Astrocyte (in vitro differentiated cells and primary cell): ENCODE measurements at regions not wholly inside any gene's neighbourhood (a gene's known extent, or its start where the extent isn't known, plus 50 kb on each side); places are given as distances from the start of the nearest gene placed in this dataset.
A peak's percentile ranks its signal among the peaks of the same experiment; 100 is the strongest.

Experiments
- DNase-seq: peaks from one replicate; pipeline ENCODE4 v3.0.0-alpha.2; 2010; ENCODE audit warnings: low read depth
- FAIRE-seq: peaks from 2 replicates; lab custom pipeline; 2011; peaks lifted over from hg19 to GRCh38; lab: Jason Lieb, UNC
- H2AFZ ChIP-seq: 2 replicates; pipeline ENCODE4 v1.6.0; 2012; ENCODE audit warnings: low read depth, low read length, inconsistent platforms
- H3K27ac ChIP-seq: 2 replicates; pipeline ENCODE4 v1.5.1; 2011; ENCODE audit warnings: low read depth, low read length, inconsistent platforms
- H3K27me3 ChIP-seq: 2 replicates; pipeline ENCODE4 v1.6.0; 2011; ENCODE audit warnings: low read length, inconsistent platforms; ENCODE audit not compliant: insufficient read depth
- H3K36me3 ChIP-seq: 2 replicates; pipeline ENCODE4 v1.5.1; 2011; ENCODE audit warnings: low read length, inconsistent platforms; ENCODE audit not compliant: insufficient read depth
- H3K4me1 ChIP-seq: 2 replicates; pipeline ENCODE4 v1.5.1; 2011; ENCODE audit warnings: low read length, inconsistent platforms; ENCODE audit not compliant: insufficient read depth
- H3K4me2 ChIP-seq: 2 replicates; pipeline ENCODE4 v1.6.0; 2012; ENCODE audit warnings: low read length, inconsistent platforms
- H3K4me3 ChIP-seq: 2 replicates; pipeline ENCODE4 v1.5.1; 2011; ENCODE audit warnings: low read depth, mild to moderate bottlenecking, low read length, inconsistent platforms; ENCODE audit not compliant: insufficient read depth
- H3K79me2 ChIP-seq: 2 replicates; pipeline ENCODE4 v1.6.0; 2012; ENCODE audit warnings: mild to moderate bottlenecking, low read length, inconsistent platforms; ENCODE audit not compliant: insufficient read depth
- H3K9ac ChIP-seq: 2 replicates; pipeline ENCODE4 v1.6.0; 2012; ENCODE audit warnings: mild to moderate bottlenecking, low read length, inconsistent platforms
- H3K9me3 ChIP-seq: 2 replicates; pipeline ENCODE4 v1.5.1; 2012; ENCODE audit warnings: low read depth, mild to moderate bottlenecking, low read length, inconsistent platforms; ENCODE audit not compliant: insufficient read depth
- H4K20me1 ChIP-seq: 2 replicates; pipeline ENCODE4 v1.6.0; 2012; ENCODE audit warnings: low read length, inconsistent platforms; ENCODE audit not compliant: insufficient read depth
- H3K27ac Mint-ChIP-seq: one replicate; pipeline ENCODE4 v1.8.0; 2021; ENCODE audit warnings: mild to moderate bottlenecking, mixed read lengths; ENCODE audit not compliant: unreplicated experiment
- H3K27me3 Mint-ChIP-seq: one replicate; pipeline ENCODE4 v1.8.0; 2021; ENCODE audit warnings: low read depth, mixed read lengths; ENCODE audit not compliant: unreplicated experiment
- H3K36me3 Mint-ChIP-seq: one replicate; pipeline ENCODE4 v1.8.0; 2021; ENCODE audit warnings: low read depth, mixed read lengths; ENCODE audit not compliant: unreplicated experiment
- H3K4me1 Mint-ChIP-seq: one replicate; pipeline ENCODE4 v1.8.0; 2021; ENCODE audit warnings: low read depth, mixed read lengths; ENCODE audit not compliant: unreplicated experiment
- H3K4me3 Mint-ChIP-seq: one replicate; pipeline ENCODE4 v1.8.0; 2021; ENCODE audit warnings: mild to moderate bottlenecking, moderate library complexity, mixed read lengths; ENCODE audit not compliant: unreplicated experiment
- H3K9me3 Mint-ChIP-seq: one replicate; pipeline ENCODE4 v1.8.0; 2021; ENCODE audit warnings: mild to moderate bottlenecking, mixed read lengths; ENCODE audit not compliant: unreplicated experiment
- CTCF ChIP-seq: IDR thresholded peaks from 2 replicates; pipeline ENCODE4 v1.5.1; 2011; ENCODE audit warnings: low read depth, mild to moderate bottlenecking, inconsistent platforms, low read length, moderate library complexity; ENCODE audit not compliant: insufficient read depth
- EZH2 ChIP-seq: IDR thresholded peaks from 2 replicates; pipeline ENCODE4 v1.6.1; 2012; ENCODE audit warnings: mild to moderate bottlenecking, low read length, inconsistent platforms; ENCODE audit not compliant: insufficient read depth

- H3K4me1 ChIP-seq, result peaks cover 69% of the 10 kb centered on the region
- no peak overlapping the region for H3K27ac Mint-ChIP-seq
- DNase-seq (peak; percentile 53), FAIRE-seq (no peak)
- H3K79me2 ChIP-seq, result peaks cover 34% of the 10 kb centered on the region
- TF ChIP-seq EZH2 (no peak), CTCF (no peak)
- no peak overlapping the region for H3K4me3 ChIP-seq
- H3K9me3 Mint-ChIP-seq, result no peaks in the 10 kb centered on the region
- no peaks in the 10 kb centered on the region for H3K27me3 ChIP-seq
- peaks cover 40% of the 10 kb centered on the region for H3K4me1 Mint-ChIP-seq
- peaks cover 19% of the 10 kb centered on the region for H3K36me3 Mint-ChIP-seq
- peak overlapping the region; percentile 96 for H3K27ac ChIP-seq
- no peak overlapping the region for H2AFZ ChIP-seq
- peak overlapping the region; percentile 80 for H3K4me2 ChIP-seq
- peaks cover 4% of the 10 kb centered on the region for H3K36me3 ChIP-seq
- peak overlapping the region; percentile 72 for H3K9ac ChIP-seq
- no peaks in the 10 kb centered on the region for H3K9me3 ChIP-seq
- peaks cover 63% of the 10 kb centered on the region for H4K20me1 ChIP-seq
- H3K4me3 Mint-ChIP-seq, result no peak overlapping the region
- no peaks in the 10 kb centered on the region for H3K27me3 Mint-ChIP-seq
These were observed 97.9 kb downstream of the RFLNA start for GRCh38 chr12:124392667-124393413.

GRCh38 chr12:124392271-124392666 is 97.4 kb downstream of the RFLNA start:
- Mint-ChIP-seq H3K27ac (peak overlapping the region; percentile 72), H3K9me3 (no peaks in the 10 kb centered on the region), H3K36me3 (peaks cover 19% of the 10 kb centered on the region), H3K27me3 (no peaks in the 10 kb centered on the region), H3K4me3 (no peak overlapping the region), H3K4me1 (peaks cover 40% of the 10 kb centered on the region)
- Histone ChIP-seq H3K4me3 (no peak overlapping the region), H3K27ac (peak overlapping the region; percentile 96), H3K9me3 (no peaks in the 10 kb centered on the region), H3K36me3 (no peaks in the 10 kb centered on the region), H3K79me2 (peaks cover 39% of the 10 kb centered on the region), H3K4me1 (peaks cover 69% of the 10 kb centered on the region), H2AFZ (no peak overlapping the region), H3K4me2 (peak overlapping the region; percentile 80), H3K27me3 (no peaks in the 10 kb centered on the region), H4K20me1 (peaks cover 63% of the 10 kb centered on the region), H3K9ac (peak overlapping the region; percentile 72)
- DNase-seq (peak; percentile 61), FAIRE-seq (no peak)
- TF ChIP-seq CTCF (no peak), EZH2 (no peak)
